Activated naive CD4-positive, alpha-beta T cell treated with anti-CD3 and anti-CD28 coated beads, Interleukin-2, amount 10 ng/mL, durations not matched to agents 7 days and 5 days (primary cell): ENCODE measurements at regions not wholly inside any gene's neighbourhood (a gene's known extent, or its start where the extent isn't known, plus 50 kb on each side); places are given as distances from the start of the nearest gene placed in this dataset.

ENCODE experiments used
- CTCF ChIA-PET: fragments of 350-600 bp; sonication (Branson Sonifier 250); formaldehyde crosslinking; loops from one replicate; lab custom pipeline; 2021; ENCODE audit warnings: antibody characterized with exemption; lab: Charles Lee
- DNase-seq: peaks from one replicate; pipeline ENCODE4 v3.0.0-alpha.2; 2020
- H3K27ac Mint-ChIP-seq: one replicate; pipeline ENCODE4 v1.8.0; 2021; ENCODE audit warnings: mild to moderate bottlenecking, moderate library complexity, mixed read lengths
- H3K27me3 Mint-ChIP-seq: one replicate; pipeline ENCODE4 v1.8.0; 2021; ENCODE audit warnings: mild to moderate bottlenecking, mixed read lengths
- H3K36me3 Mint-ChIP-seq: one replicate; pipeline ENCODE4 v1.8.0; 2021; ENCODE audit warnings: mixed read lengths
- H3K4me1 Mint-ChIP-seq: one replicate; pipeline ENCODE4 v1.8.0; 2021; ENCODE audit warnings: mixed read lengths
- H3K4me3 Mint-ChIP-seq: one replicate; pipeline ENCODE4 v1.8.0; 2021; ENCODE audit warnings: mild to moderate bottlenecking, moderate library complexity, mixed read lengths
- H3K9me3 Mint-ChIP-seq: one replicate; pipeline ENCODE4 v1.8.0; 2021; ENCODE audit warnings: mixed read lengths

GRCh38 chr11:42576318-42576717 is 735.5 kb upstream of the API5 start:
- Mint-ChIP-seq H3K27me3 (no peaks in the 10 kb centered on the region), H3K36me3 (no peaks in the 10 kb centered on the region), H3K9me3 (peaks cover 5% of the 10 kb centered on the region), H3K27ac (no peak overlapping the region), H3K4me1 (no peaks in the 10 kb centered on the region), H3K4me3 (no peak overlapping the region)
- CTCF ChIA-PET: no interaction called here
- no peak for DNase-seq

GRCh38 chr11:42589286-42589685 is 722.5 kb upstream of the API5 start:
- Mint-ChIP-seq H3K4me1 (no peaks in the 10 kb centered on the region), H3K36me3 (no peaks in the 10 kb centered on the region)
- no peak for DNase-seq

GRCh38 chr11:42591841-42592240 is 720.0 kb upstream of the API5 start:
- no peaks in the 10 kb centered on the region for H3K4me1 Mint-ChIP-seq
- CTCF ChIA-PET: no interaction called here

More at GRCh38 chr11:42589286-42589685, 722.5 kb upstream of the API5 start:
- Mint-ChIP-seq H3K27me3 (no peaks in the 10 kb centered on the region), H3K27ac (no peak overlapping the region), H3K4me3 (no peak overlapping the region), H3K9me3 (peaks cover 3% of the 10 kb centered on the region)
- CTCF ChIA-PET: no interaction called here

GRCh38 chr11:42593441-42593840 is 718.4 kb upstream of the API5 start:
- Mint-ChIP-seq H3K4me1 (no peaks in the 10 kb centered on the region), H3K9me3 (peaks cover 3% of the 10 kb centered on the region), H3K27me3 (no peaks in the 10 kb centered on the region), H3K27ac (no peak overlapping the region), H3K4me3 (no peak overlapping the region), H3K36me3 (no peaks in the 10 kb centered on the region)
- DNase-seq: no peak
- CTCF ChIA-PET: no interaction called here

More at GRCh38 chr11:42591841-42592240, 720.0 kb upstream of the API5 start:
- Mint-ChIP-seq H3K9me3 (peaks cover 3% of the 10 kb centered on the region), H3K27ac (no peak overlapping the region), H3K36me3 (no peaks in the 10 kb centered on the region), H3K4me3 (no peak overlapping the region), H3K27me3 (no peaks in the 10 kb centered on the region)
- DNase-seq: no peak

GRCh38 chr11:42595876-42596275 is 715.9 kb upstream of the API5 start:
- no peaks in the 10 kb centered on the region for H3K27me3 Mint-ChIP-seq
- H3K27ac Mint-ChIP-seq: no peak overlapping the region
- no peak overlapping the region for H3K4me3 Mint-ChIP-seq
- CTCF ChIA-PET: no interaction called here
- no peaks in the 10 kb centered on the region for H3K36me3 Mint-ChIP-seq
- no peak for DNase-seq
- H3K9me3 Mint-ChIP-seq: peaks cover 3% of the 10 kb centered on the region
- no peaks in the 10 kb centered on the region for H3K4me1 Mint-ChIP-seq

- Mint-ChIP-seq H3K4me3 (no peak overlapping the region), H3K4me1 (no peaks in the 10 kb centered on the region), H3K27me3 (no peaks in the 10 kb centered on the region), H3K36me3 (no peaks in the 10 kb centered on the region), H3K9me3 (peaks cover 3% of the 10 kb centered on the region), H3K27ac (no peak overlapping the region)
- CTCF ChIA-PET: no interaction called here
- DNase-seq: no peak
Measured at GRCh38 chr11:42596576-42597145, 715.1 kb upstream of the API5 start.

GRCh38 chr11:42598341-42598740 is 713.5 kb upstream of the API5 start:
- Mint-ChIP-seq H3K27ac (no peak overlapping the region), H3K4me3 (no peak overlapping the region), H3K9me3 (peaks cover 2% of the 10 kb centered on the region), H3K4me1 (no peaks in the 10 kb centered on the region), H3K36me3 (no peaks in the 10 kb centered on the region), H3K27me3 (no peaks in the 10 kb centered on the region)
- CTCF ChIA-PET: no interaction called here
- no peak for DNase-seq

- CTCF ChIA-PET: no interaction called here
- no peaks in the 10 kb centered on the region for H3K27me3 Mint-ChIP-seq
- H3K4me3 Mint-ChIP-seq: no peak overlapping the region
- H3K27ac Mint-ChIP-seq: no peak overlapping the region
- no peak for DNase-seq
- H3K4me1 Mint-ChIP-seq: no peaks in the 10 kb centered on the region
- peaks cover 7% of the 10 kb centered on the region for H3K9me3 Mint-ChIP-seq
- no peaks in the 10 kb centered on the region for H3K36me3 Mint-ChIP-seq
Measured at GRCh38 chr11:42620796-42621195, 691.0 kb upstream of the API5 start.

- H3K9me3 Mint-ChIP-seq: peaks cover 4% of the 10 kb centered on the region
- H3K36me3 Mint-ChIP-seq: no peaks in the 10 kb centered on the region
- H3K4me3 Mint-ChIP-seq: no peak overlapping the region
- H3K4me1 Mint-ChIP-seq: no peaks in the 10 kb centered on the region
- H3K27ac Mint-ChIP-seq: no peak overlapping the region
- DNase-seq: no peak
- CTCF ChIA-PET: no interaction called here
- H3K27me3 Mint-ChIP-seq: no peaks in the 10 kb centered on the region
Measured at GRCh38 chr11:42625757-42626665, 685.8 kb upstream of the API5 start.

- Mint-ChIP-seq H3K36me3 (no peaks in the 10 kb centered on the region), H3K27me3 (no peaks in the 10 kb centered on the region), H3K4me3 (no peak overlapping the region), H3K9me3 (peaks cover 2% of the 10 kb centered on the region), H3K27ac (no peak overlapping the region), H3K4me1 (no peaks in the 10 kb centered on the region)
- CTCF ChIA-PET: no interaction called here
- no peak for DNase-seq
Measured at GRCh38 chr11:42631220-42631843, 680.5 kb upstream of the API5 start.

GRCh38 chr11:42646959-42647358 is 664.8 kb upstream of the API5 start:
- H3K36me3 Mint-ChIP-seq: no peaks in the 10 kb centered on the region
- peaks cover 7% of the 10 kb centered on the region for H3K9me3 Mint-ChIP-seq
- no peaks in the 10 kb centered on the region for H3K4me1 Mint-ChIP-seq
- no peaks in the 10 kb centered on the region for H3K27me3 Mint-ChIP-seq
- no peak overlapping the region for H3K4me3 Mint-ChIP-seq
- no peak overlapping the region for H3K27ac Mint-ChIP-seq
- CTCF ChIA-PET: no interaction called here
- DNase-seq: no peak

- DNase-seq: no peak
- Mint-ChIP-seq H3K4me1 (no peaks in the 10 kb centered on the region), H3K4me3 (no peak overlapping the region)
Measured at GRCh38 chr11:42647993-42648392, 663.8 kb upstream of the API5 start.

GRCh38 chr11:42651621-42652020 is 660.2 kb upstream of the API5 start:
- Mint-ChIP-seq H3K4me3 (no peak overlapping the region), H3K27me3 (no peaks in the 10 kb centered on the region), H3K9me3 (peaks cover 11% of the 10 kb centered on the region), H3K27ac (no peak overlapping the region), H3K4me1 (no peaks in the 10 kb centered on the region), H3K36me3 (no peaks in the 10 kb centered on the region)
- CTCF ChIA-PET: no interaction called here
- no peak for DNase-seq

More at GRCh38 chr11:42647993-42648392, 663.8 kb upstream of the API5 start:
- Mint-ChIP-seq H3K27ac (no peak overlapping the region), H3K36me3 (no peaks in the 10 kb centered on the region), H3K9me3 (peaks cover 7% of the 10 kb centered on the region), H3K27me3 (no peaks in the 10 kb centered on the region)
- CTCF ChIA-PET: no interaction called here

GRCh38 chr11:42657169-42657568 is 654.6 kb upstream of the API5 start:
- CTCF ChIA-PET: no interaction called here
- H3K9me3 Mint-ChIP-seq: peaks cover 6% of the 10 kb centered on the region
- no peak overlapping the region for H3K27ac Mint-ChIP-seq

GRCh38 chr11:42661942-42662341 is 649.9 kb upstream of the API5 start:
- H3K4me1 Mint-ChIP-seq: no peaks in the 10 kb centered on the region
- H3K27ac Mint-ChIP-seq: no peak overlapping the region
- no peak overlapping the region for H3K4me3 Mint-ChIP-seq
- H3K9me3 Mint-ChIP-seq: peaks cover 4% of the 10 kb centered on the region
- no peaks in the 10 kb centered on the region for H3K36me3 Mint-ChIP-seq
- CTCF ChIA-PET: no interaction called here
- no peak for DNase-seq
- no peaks in the 10 kb centered on the region for H3K27me3 Mint-ChIP-seq

More at GRCh38 chr11:42657169-42657568, 654.6 kb upstream of the API5 start:
- H3K27me3 Mint-ChIP-seq: no peaks in the 10 kb centered on the region
- no peak for DNase-seq
- H3K36me3 Mint-ChIP-seq: no peaks in the 10 kb centered on the region
- no peak overlapping the region for H3K4me3 Mint-ChIP-seq
- no peaks in the 10 kb centered on the region for H3K4me1 Mint-ChIP-seq
